Right lobe of liver (tissue), 6 donors: ENCODE measurements at regions not wholly inside any gene's neighbourhood (a gene's known extent, or its start where the extent isn't known, plus 50 kb on each side); places are given as distances from the start of the nearest gene placed in this dataset.

Experiments used
- ATAC-seq, 4 donors: fragments of 200-7000 bp; cut with Tn5 transposase; one replicate each; pipeline ENCODE4 v1.9.1; 2020; ENCODE audit warnings: mild to moderate bottlenecking in 4 of 4, moderate library complexity in 4 of 4
- DNase-seq, 3 donors: peaks; one replicate each; pipeline ENCODE4 v3.0.0-alpha.2; 2020
- H3K27ac ChIP-seq, 3 donors: fragments of 200-600 bp; one replicate each; pipeline ENCODE4 v1.8.0; 2022
- H3K27me3 ChIP-seq, 2 donors: fragments of 200-600 bp; one replicate each; pipeline ENCODE4 v1.8.0; 2022
- H3K36me3 ChIP-seq, 4 donors: fragments of 200-600 bp; sonication (generic) in 1 of 4; one replicate each; pipeline versions ENCODE4 v1.5.1 to v1.8.0; 2017 to 2022; ENCODE audit warnings: control low read depth in 1 of 4
- H3K4me1 ChIP-seq, 4 donors: fragments of 200-600 bp; sonication (generic) in 1 of 4; one replicate each; pipeline versions ENCODE4 v1.5.1 to v1.8.0; 2017 to 2022; ENCODE audit warnings: control low read depth in 1 of 4
- H3K4me3 ChIP-seq, 3 donors: fragments of 200-600 bp; one replicate each; pipeline ENCODE4 v1.8.0; 2022
- H3K9me3 ChIP-seq, 4 donors: fragments of 200-600 bp; sonication (generic) in 1 of 4; one replicate each; pipeline versions ENCODE4 v1.5.1 to v1.8.0; 2017 to 2022; ENCODE audit warnings: control low read depth in 1 of 4
- CTCF ChIP-seq, 4 donors: fragments of 200-600 bp in 3 of 4; fragments of 450-650 bp in 1 of 4; IDR thresholded peaks; one replicate each; pipeline versions ENCODE4 v1.5.1 to v1.8.0; 2016 to 2022; ENCODE audit warnings: antibody characterized with exemption in 4 of 4, mild to moderate bottlenecking in 2 of 4
- POLR2A ChIP-seq: fragments of 450-650 bp; IDR thresholded peaks from one replicate; pipeline ENCODE4 v1.6.1; 2017; ENCODE audit warnings: antibody characterized with exemption, mild to moderate bottlenecking
- WGBS: methylation state at CpG from one replicate; pipeline ENCODE4 v1.1.6; 2018; ENCODE audit warnings: low coverage, low lambda C conversion rate; ENCODE audit not compliant: insufficient coverage; ENCODE audit errors: missing lambda C conversion rate; 5-methylcytosine and 5-hydroxymethylcytosine counted together
- intact Hi-C, 2 donors: fragments of 100-400 bp; cut with DNase I; formaldehyde crosslinking; loops; one replicate each; pipeline versions ENCODE4 v1.11.2 to v1.14.1; 2022
- donor health status: DM: no; HTN: yes; CAD: no.
- donor health status: DM: no; HTN: no; CAD: no.
- donor health status: DM: no; HTN: no; CAD: no.
- donor health status: DM: no; HTN: yes; CAD: no.
- donor health status: DM: no; HTN: yes; CAD: no.

DNA sequence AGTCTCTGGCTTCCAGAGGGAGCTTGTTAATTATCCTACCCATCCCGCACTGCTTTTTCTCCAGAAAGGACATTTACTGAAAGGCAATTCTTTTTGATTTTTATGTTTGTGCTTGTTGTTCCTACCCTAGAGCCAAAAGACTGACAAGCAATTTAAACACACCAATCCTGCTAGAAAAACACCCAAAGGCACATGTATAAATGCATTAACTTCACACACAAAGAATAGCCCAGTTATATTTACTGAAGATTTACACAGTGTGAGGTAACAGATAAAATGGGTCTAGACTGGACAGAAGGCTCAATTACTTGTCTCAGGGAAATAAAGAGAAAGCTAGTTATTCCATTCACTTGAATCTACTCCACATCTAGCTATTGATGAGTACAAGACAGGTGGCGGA is 61.2 kb upstream of the NOCT start:
- no peak overlapping the region for H3K4me3 ChIP-seq
- H3K36me3 ChIP-seq: no peaks in the 10 kb centered on the region
- H3K4me1 ChIP-seq: peaks cover 0 to 4% (median 0%) of the 10 kb centered on the region in 4 donors
- DNase-seq (no peak), ATAC-seq (no peak)
- no peak for TF ChIP-seq CTCF (IDR thresholded peaks at IDR 0.05)
- TF ChIP-seq POLR2A: no peak
- peak overlapping the region in 1 of 3 donors; percentile 43 for H3K27ac ChIP-seq
- intact Hi-C loops: no loop called here
- H3K9me3 ChIP-seq: no peaks in the 10 kb centered on the region
- H3K27me3 ChIP-seq: no peaks in the 10 kb centered on the region
- WGBS: 94% methylated on average over 2 of the region's 2 CpGs

DNA sequence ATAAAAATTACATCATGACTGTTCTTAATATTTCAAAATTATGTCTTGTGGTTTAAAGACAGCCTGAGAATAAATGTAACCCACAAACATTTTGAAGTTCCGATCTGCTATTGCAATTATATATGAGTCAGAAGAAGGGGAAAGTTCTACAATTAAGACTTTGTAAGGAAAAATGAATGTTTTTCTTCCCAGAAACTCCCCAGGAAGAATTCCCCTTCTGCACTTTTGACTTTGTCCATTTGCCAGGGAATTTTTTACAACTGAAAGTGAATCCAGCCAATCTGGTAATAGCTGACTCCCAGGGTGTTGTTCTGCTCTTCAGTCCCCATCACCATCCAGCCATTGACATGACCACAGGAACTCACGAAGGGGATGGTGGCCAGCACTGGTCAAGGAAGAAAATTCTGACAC is 61.6 kb upstream of the NOCT start:
- H3K27me3 ChIP-seq: no peaks in the 10 kb centered on the region
- no peaks in the 10 kb centered on the region for H3K9me3 ChIP-seq
- no peaks in the 10 kb centered on the region for H3K36me3 ChIP-seq
- DNase-seq (no peak), ATAC-seq (peak; percentile 23 to 78 (median 44))
- no peak overlapping the region for H3K4me3 ChIP-seq
- H3K4me1 ChIP-seq: peaks cover 0 to 4% (median 0%) of the 10 kb centered on the region in 4 donors
- WGBS: 19% methylated on average over 2 of the region's 2 CpGs
- intact Hi-C loops: no loop called here
- peak overlapping the region in 1 of 3 donors; percentile 43 for H3K27ac ChIP-seq
- no peak for TF ChIP-seq POLR2A
- TF ChIP-seq CTCF (IDR thresholded peaks at IDR 0.05): no peak

- H3K27ac ChIP-seq: no peak overlapping the region
- DNase-seq: no peak
- no peaks in the 10 kb centered on the region for H3K9me3 ChIP-seq
- ATAC-seq: peak in 1 of 4 donors; percentile 49
- no peak overlapping the region for H3K4me3 ChIP-seq
- H3K27me3 ChIP-seq: no peaks in the 10 kb centered on the region
- TF ChIP-seq POLR2A: no peak
- no peak for TF ChIP-seq CTCF (IDR thresholded peaks at IDR 0.05)
- H3K36me3 ChIP-seq: no peaks in the 10 kb centered on the region
- intact Hi-C loops: no loop called here
- peaks cover 0 to 4% (median 0%) of the 10 kb centered on the region in 4 donors for H3K4me1 ChIP-seq
These were observed 63.2 kb upstream of the NOCT start for GRCh38 chr4:138952411-138952810.

GRCh38 chr4:138951764-138952163 is 63.8 kb upstream of the NOCT start:
- TF ChIP-seq CTCF (IDR thresholded peaks at IDR 0.05) (no peak), POLR2A (no peak)
- WGBS: 50% methylated on average over 1 of the region's 1 CpG
- ATAC-seq (peak in 1 of 4 donors; percentile 49), DNase-seq (no peak)
- Histone ChIP-seq H3K27ac (no peak overlapping the region), H3K9me3 (no peaks in the 10 kb centered on the region), H3K4me3 (no peak overlapping the region), H3K4me1 (peaks cover 0 to 4% (median 0%) of the 10 kb centered on the region in 4 donors), H3K36me3 (no peaks in the 10 kb centered on the region), H3K27me3 (no peaks in the 10 kb centered on the region)
- intact Hi-C loops: no loop called here

- Histone ChIP-seq H3K4me1 (peaks cover 0 to 4% (median 0%) of the 10 kb centered on the region in 4 donors), H3K9me3 (no peaks in the 10 kb centered on the region), H3K36me3 (no peaks in the 10 kb centered on the region), H3K4me3 (no peak overlapping the region), H3K27me3 (no peaks in the 10 kb centered on the region), H3K27ac (no peak overlapping the region)
- intact Hi-C loops: no loop called here
- WGBS: 88% methylated on average over 3 of the region's 4 CpGs
- ATAC-seq (no peak), DNase-seq (no peak)
- TF ChIP-seq CTCF (IDR thresholded peaks at IDR 0.05): no peak
- no peak for TF ChIP-seq POLR2A
These were observed 65.7 kb upstream of the NOCT start for GRCh38 chr4:138949866-138950265.
